ENCODE measurements at regions not wholly inside any gene's neighbourhood (a gene's known extent, or its start where the extent isn't known, plus 50 kb on each side); places are given as distances from the start of the nearest gene placed in this dataset.

DNA sequence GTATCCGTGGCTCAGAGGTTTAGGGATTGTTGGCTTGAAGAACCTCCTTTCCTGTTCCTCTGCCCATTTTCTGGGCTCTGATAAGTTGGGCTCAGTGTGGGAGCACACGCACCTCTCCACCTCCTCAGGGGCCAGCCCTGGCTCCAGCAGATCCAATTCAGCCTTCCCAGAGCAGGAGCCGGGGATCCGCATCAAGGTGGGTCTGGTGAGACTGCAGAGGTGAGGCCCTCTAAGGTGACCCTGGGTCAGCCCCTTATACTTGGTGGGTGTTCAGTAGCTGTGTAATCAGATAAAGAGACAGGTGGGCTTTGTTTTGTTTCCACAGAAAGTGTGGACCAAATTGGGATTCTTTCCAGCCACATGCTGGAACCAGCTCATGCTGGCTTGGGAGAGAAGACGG lies 1466.0 kb downstream of the TBC1D22A start:
- TF ChIP-seq, protein P1, sequence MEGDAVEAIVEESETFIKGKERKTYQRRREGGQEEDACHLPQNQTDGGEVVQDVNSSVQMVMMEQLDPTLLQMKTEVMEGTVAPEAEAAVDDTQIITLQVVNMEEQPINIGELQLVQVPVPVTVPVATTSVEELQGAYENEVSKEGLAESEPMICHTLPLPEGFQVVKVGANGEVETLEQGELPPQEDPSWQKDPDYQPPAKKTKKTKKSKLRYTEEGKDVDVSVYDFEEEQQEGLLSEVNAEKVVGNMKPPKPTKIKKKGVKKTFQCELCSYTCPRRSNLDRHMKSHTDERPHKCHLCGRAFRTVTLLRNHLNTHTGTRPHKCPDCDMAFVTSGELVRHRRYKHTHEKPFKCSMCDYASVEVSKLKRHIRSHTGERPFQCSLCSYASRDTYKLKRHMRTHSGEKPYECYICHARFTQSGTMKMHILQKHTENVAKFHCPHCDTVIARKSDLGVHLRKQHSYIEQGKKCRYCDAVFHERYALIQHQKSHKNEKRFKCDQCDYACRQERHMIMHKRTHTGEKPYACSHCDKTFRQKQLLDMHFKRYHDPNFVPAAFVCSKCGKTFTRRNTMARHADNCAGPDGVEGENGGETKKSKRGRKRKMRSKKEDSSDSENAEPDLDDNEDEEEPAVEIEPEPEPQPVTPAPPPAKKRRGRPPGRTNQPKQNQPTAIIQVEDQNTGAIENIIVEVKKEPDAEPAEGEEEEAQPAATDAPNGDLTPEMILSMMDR (IDR thresholded peaks at IDR 0.05): no peak
- TF ChIP-seq EP300 (IDR thresholded peaks at IDR 0.05) (no peak), POLR2A (IDR thresholded peaks at IDR 0.05) (no peak)
